Nephron (organoid): ENCODE measurements at regions not wholly inside any gene's neighbourhood (a gene's known extent, or its start where the extent isn't known, plus 50 kb on each side); places are given as distances from the start of the nearest gene placed in this dataset.
A peak's percentile ranks its signal among the peaks of the same experiment; 100 is the strongest.

Experiments used
- H3K27ac Mint-ChIP-seq, 3 experiments: 2 replicates each; pipeline ENCODE4 v1.8.0; 2020; ENCODE audit warnings: mixed read lengths in 3 of 3, mild to moderate bottlenecking in 2 of 3, moderate library complexity in 1 of 3
- H3K27me3 Mint-ChIP-seq: 2 replicates; pipeline ENCODE4 v1.8.0; 2021; ENCODE audit warnings: low read depth, mild to moderate bottlenecking, moderate library complexity, mixed read lengths
- H3K36me3 Mint-ChIP-seq: 2 replicates; pipeline ENCODE4 v1.8.0; 2020; ENCODE audit warnings: low read depth, mixed read lengths
- H3K4me1 Mint-ChIP-seq: 2 replicates; pipeline ENCODE4 v1.8.0; 2020; ENCODE audit warnings: mixed read lengths
- H3K4me3 Mint-ChIP-seq, 3 experiments: 2 replicates each; pipeline ENCODE4 v1.8.0; 2020; ENCODE audit warnings: mild to moderate bottlenecking in 3 of 3, mixed read lengths in 3 of 3, moderate library complexity in 2 of 3
- H3K9me3 Mint-ChIP-seq: 2 replicates; pipeline ENCODE4 v1.8.0; 2020; ENCODE audit warnings: mixed read lengths
- CTCF ChIP-seq, 3 experiments: fragments of 200-600 bp; sonication (generic); IDR thresholded peaks; one replicate each; pipeline ENCODE4 v1.5.0; 2021; ENCODE audit warnings: antibody characterized with exemption in 3 of 3; ENCODE audit not compliant: unreplicated experiment in 3 of 3

- Mint-ChIP-seq H3K27me3 (peaks cover 11% of the 10 kb centered on the region), H3K36me3 (no peaks in the 10 kb centered on the region), H3K4me3 (no peak overlapping the region), H3K4me1 (no peaks in the 10 kb centered on the region), H3K27ac (peak overlapping the region in 1 of 3 experiments; percentile 38), H3K9me3 (no peaks in the 10 kb centered on the region)
- TF ChIP-seq CTCF (IDR thresholded peaks at IDR 0.05; ENCODE audit: unreplicated experiment in 3 of 3), result no peak
These were observed 145.5 kb upstream of the SEM1 start for GRCh38 chr7:96855139-96855538.

DNA sequence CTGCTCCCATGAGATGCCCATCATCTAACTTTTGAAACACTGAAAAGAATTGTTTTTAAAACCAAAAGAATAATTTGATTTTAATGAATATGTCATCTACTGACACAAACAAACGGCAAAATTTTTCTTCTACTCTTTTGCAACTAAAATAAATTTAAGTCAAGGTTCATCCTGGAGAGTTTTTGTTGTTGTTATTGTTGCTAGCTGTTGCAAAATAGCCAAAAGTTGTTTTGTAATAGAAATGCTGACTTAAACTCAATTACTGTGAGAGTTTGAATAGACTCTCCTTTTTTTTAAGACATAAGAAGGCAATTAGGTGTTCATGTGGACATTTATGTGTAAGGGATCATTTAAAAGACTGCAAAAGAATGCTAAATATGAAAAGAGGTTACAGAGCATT is 146.0 kb upstream of the SEM1 start:
- H3K4me3 Mint-ChIP-seq, result no peak overlapping the region
- H3K4me1 Mint-ChIP-seq, result no peaks in the 10 kb centered on the region
- no peak overlapping the region for H3K27ac Mint-ChIP-seq
- TF ChIP-seq CTCF (IDR thresholded peaks at IDR 0.05; ENCODE audit: unreplicated experiment in 3 of 3), result no peak
- peaks cover 14% of the 10 kb centered on the region for H3K27me3 Mint-ChIP-seq
- H3K9me3 Mint-ChIP-seq, result no peaks in the 10 kb centered on the region
- H3K36me3 Mint-ChIP-seq, result no peaks in the 10 kb centered on the region

DNA sequence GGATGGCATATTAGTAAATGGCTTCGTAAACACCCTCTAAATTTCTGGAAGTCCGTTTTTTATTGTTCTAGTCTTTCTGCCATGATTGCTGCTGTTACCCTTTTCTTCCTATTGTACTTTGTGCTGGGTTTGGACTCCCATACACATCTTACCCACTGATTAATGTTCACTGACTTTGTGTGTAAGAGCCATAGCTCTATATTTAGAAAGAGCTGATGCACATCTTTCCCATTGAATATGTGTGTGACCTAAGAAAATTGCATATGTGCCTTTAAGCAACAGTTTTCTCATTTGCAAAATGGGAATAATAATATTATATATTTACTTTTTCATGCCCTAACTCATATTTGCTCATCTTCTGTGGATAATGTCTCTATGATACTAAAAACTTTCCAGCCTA is 135.8 kb upstream of the DLX6 start:
- Mint-ChIP-seq H3K27ac (no peak overlapping the region), H3K27me3 (no peaks in the 10 kb centered on the region), H3K4me3 (no peak overlapping the region), H3K9me3 (no peaks in the 10 kb centered on the region), H3K36me3 (no peaks in the 10 kb centered on the region), H3K4me1 (no peaks in the 10 kb centered on the region)
- TF ChIP-seq CTCF (IDR thresholded peaks at IDR 0.05; ENCODE audit: unreplicated experiment in 3 of 3), result no peak

GRCh38 chr7:96870185-96870584 is 135.2 kb upstream of the DLX6 start:
- Mint-ChIP-seq H3K36me3 (no peaks in the 10 kb centered on the region), H3K4me3 (no peak overlapping the region)

DNA sequence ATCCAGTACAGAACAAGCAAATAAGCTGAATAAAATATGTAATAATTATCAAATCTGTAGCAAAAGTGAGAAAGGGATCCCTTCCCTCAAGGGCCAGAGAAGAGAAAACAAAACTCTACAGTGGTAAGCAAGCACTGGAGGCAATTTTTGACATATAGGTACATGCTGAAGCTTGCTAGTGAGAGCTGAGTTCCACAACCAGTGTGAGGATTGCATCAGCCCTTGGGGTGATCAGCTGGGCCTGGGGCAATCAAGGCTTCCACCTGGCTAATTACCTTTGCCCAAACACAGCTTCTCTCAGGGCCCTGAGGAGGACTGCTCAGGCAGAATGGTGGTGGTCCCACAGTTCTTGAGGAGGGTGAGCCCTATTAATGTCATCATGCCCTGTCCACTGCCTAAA is 134.4 kb upstream of the DLX6 start:
- no peaks in the 10 kb centered on the region for H3K27me3 Mint-ChIP-seq
- no peaks in the 10 kb centered on the region for H3K9me3 Mint-ChIP-seq
- H3K4me3 Mint-ChIP-seq, result no peak overlapping the region
- H3K36me3 Mint-ChIP-seq, result no peaks in the 10 kb centered on the region
- H3K4me1 Mint-ChIP-seq, result no peaks in the 10 kb centered on the region
- no peak for TF ChIP-seq CTCF (IDR thresholded peaks at IDR 0.05; ENCODE audit: unreplicated experiment in 3 of 3)
- no peak overlapping the region for H3K27ac Mint-ChIP-seq

More at GRCh38 chr7:96870185-96870584, 135.2 kb upstream of the DLX6 start:
- no peaks in the 10 kb centered on the region for H3K27me3 Mint-ChIP-seq
- no peak for TF ChIP-seq CTCF (IDR thresholded peaks at IDR 0.05; ENCODE audit: unreplicated experiment in 3 of 3)
- no peaks in the 10 kb centered on the region for H3K4me1 Mint-ChIP-seq
- H3K9me3 Mint-ChIP-seq, result no peaks in the 10 kb centered on the region
- no peak overlapping the region for H3K27ac Mint-ChIP-seq

DNA sequence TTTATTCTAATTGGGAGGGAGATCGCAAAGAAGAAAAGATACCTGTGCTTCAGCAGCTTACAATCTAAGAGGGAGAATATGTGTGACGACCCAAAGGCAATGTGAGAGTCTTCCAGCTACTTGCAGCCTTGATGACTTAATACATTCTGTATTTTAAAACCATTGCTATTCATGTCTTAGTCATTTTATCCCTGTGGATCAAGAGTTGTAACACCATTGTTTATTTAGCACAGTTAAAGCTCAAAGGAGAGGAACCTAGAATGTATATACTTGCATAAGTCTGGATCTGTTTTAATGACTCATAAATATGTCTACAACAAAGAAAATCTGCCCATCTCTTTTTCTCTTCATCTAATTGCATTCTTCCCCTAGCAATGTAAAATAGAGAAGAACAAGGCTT is 117.9 kb upstream of the DLX6 start:
- Mint-ChIP-seq H3K4me1 (no peaks in the 10 kb centered on the region), H3K36me3 (no peaks in the 10 kb centered on the region), H3K27ac (no peak overlapping the region), H3K27me3 (peaks cover 5% of the 10 kb centered on the region), H3K4me3 (no peak overlapping the region), H3K9me3 (no peaks in the 10 kb centered on the region)
- TF ChIP-seq CTCF (IDR thresholded peaks at IDR 0.05; ENCODE audit: unreplicated experiment in 3 of 3), result no peak
